Activated T-helper 17 cell treated with anti-CD3 and anti-CD28 coated beads, Interleukin-2, amount 50 U/mL, for 72 hours (primary cell): ENCODE measurements at regions not wholly inside any gene's neighbourhood (a gene's known extent, or its start where the extent isn't known, plus 50 kb on each side); places are given as distances from the start of the nearest gene placed in this dataset.

Source experiments
- ATAC-seq: fragments of 150-1000 bp; cut with Tn5 transposase; replicated peaks from 2 replicates; pipeline ENCODE4 v1.10.0; 2021; ENCODE audit warnings: mild to moderate bottlenecking, moderate library complexity
- H3K27ac Mint-ChIP-seq: one replicate; pipeline ENCODE4 v1.8.0; 2022; ENCODE audit warnings: mixed read lengths
- H3K27me3 Mint-ChIP-seq: one replicate; pipeline ENCODE4 v1.8.0; 2022; ENCODE audit warnings: mixed read lengths
- H3K36me3 Mint-ChIP-seq: one replicate; pipeline ENCODE4 v1.8.0; 2022; ENCODE audit warnings: low read depth, mild to moderate bottlenecking, mixed read lengths
- H3K4me1 Mint-ChIP-seq: one replicate; pipeline ENCODE4 v1.8.0; 2022; ENCODE audit warnings: mixed read lengths
- H3K4me3 Mint-ChIP-seq: one replicate; pipeline ENCODE4 v1.8.0; 2022; ENCODE audit warnings: mild to moderate bottlenecking, mixed read lengths
- H3K9me3 Mint-ChIP-seq: one replicate; pipeline ENCODE4 v1.8.0; 2022; ENCODE audit warnings: mixed read lengths

DNA sequence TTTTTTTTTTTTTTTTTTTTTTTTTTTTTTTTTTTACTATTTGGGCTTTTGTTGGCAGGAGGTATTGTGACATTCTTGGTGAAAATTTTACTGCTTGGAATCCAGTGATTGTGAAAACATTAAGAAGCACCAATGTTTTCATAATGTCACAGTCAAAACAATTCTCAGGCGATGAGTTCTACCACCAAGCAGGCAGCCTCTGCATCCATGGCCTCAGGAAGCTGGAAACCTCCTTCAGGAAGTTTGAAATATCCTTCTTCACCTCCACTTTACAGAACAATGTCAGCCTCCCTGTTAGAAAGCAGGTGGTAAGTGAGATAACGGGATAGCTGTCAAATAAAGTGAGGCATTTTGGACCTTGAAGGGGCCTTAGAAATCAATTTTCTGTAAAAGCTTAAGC is 98.3 kb downstream of the MEX3B start:
- Mint-ChIP-seq H3K27me3 (peaks cover 24% of the 10 kb centered on the region), H3K36me3 (no peaks in the 10 kb centered on the region), H3K9me3 (no peaks in the 10 kb centered on the region), H3K4me3 (no peak overlapping the region), H3K4me1 (no peaks in the 10 kb centered on the region), H3K27ac (no peak overlapping the region)
- no peak for ATAC-seq

DNA sequence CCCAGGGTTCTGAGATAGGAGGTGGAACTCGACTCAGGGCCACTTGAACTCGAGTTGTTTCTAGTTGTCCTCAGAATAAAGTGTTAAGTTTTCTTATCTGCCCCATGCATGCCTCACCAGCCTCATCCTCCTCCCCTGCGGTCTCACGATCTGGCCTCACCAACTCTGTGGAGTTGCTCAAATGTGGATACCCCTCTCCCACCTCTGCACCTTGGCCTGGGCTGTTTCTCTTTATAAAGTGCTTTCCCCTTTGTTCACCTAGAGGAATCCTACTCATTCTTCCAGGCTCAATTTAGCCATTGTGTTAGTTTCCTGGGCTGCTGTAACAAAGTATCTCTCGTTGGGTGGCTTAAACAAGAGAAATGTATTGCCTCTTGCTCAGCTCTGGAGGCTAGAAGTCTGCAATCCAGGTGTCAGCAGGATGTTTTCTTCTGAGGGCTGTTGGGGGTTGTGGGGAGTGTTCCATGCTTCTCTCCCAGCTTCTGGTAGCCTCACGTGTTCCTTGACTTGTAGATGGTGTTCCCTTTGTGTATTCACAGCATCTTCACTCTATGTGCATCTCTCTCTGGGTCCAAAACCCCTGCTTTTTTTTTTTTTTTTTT is 100.7 kb downstream of the MEX3B start:
- no peak for ATAC-seq
- Mint-ChIP-seq H3K9me3 (peaks cover 8% of the 10 kb centered on the region), H3K4me1 (no peaks in the 10 kb centered on the region), H3K36me3 (no peaks in the 10 kb centered on the region), H3K27me3 (peaks cover 27% of the 10 kb centered on the region), H3K4me3 (no peak overlapping the region), H3K27ac (no peak overlapping the region)

DNA sequence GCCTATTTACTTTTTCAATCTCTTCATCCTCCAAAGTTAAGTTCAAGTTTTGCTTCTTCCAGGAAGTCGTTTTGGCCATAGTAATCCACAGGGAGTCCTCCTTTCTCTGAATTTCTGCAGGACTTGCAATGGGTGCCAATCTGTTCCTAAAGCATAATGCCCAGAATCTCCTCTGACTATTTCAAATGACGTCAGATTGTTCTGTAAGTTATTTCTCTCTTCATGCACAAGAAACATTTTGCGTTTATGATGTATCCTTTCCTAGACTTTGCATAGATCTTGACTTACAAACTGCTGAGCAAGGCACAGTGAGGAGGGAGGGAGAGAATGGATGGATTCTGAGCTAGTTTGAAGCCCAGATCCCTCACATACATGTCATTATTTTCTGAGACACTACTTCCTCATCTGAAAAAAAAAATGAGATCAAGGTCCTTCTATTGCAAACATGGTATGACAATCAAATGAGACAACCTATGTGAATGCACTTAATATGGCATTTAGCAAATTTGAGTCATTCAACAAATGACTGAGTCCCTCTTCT is 103.1 kb downstream of the MEX3B start:
- no peak overlapping the region for H3K4me3 Mint-ChIP-seq
- H3K27me3 Mint-ChIP-seq = peaks cover 24% of the 10 kb centered on the region
- H3K9me3 Mint-ChIP-seq = peaks cover 9% of the 10 kb centered on the region
- no peaks in the 10 kb centered on the region for H3K4me1 Mint-ChIP-seq
- no peak overlapping the region for H3K27ac Mint-ChIP-seq
- no peaks in the 10 kb centered on the region for H3K36me3 Mint-ChIP-seq
- ATAC-seq = no peak

DNA sequence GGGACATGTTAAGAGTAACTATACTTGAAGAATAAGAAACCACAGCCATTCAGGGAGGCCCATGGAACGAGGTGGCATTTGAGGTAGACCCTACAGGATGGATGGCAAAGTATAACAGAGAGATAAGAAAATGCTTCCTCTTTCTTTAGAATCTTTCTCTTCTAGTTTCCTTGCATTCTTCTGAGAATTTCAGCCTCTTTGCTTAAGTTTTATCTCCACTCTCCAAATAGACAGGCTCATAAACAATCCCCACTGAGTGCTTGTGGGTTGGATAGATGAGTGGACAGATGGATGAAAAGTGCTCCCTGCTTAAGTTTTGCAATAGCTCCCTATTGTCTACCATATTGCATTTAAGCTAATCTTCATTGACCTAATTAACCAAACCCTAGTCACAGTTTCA is 103.7 kb downstream of the MEX3B start:
- ATAC-seq = no peak
- H3K4me1 Mint-ChIP-seq = no peaks in the 10 kb centered on the region
- no peak overlapping the region for H3K27ac Mint-ChIP-seq

DNA sequence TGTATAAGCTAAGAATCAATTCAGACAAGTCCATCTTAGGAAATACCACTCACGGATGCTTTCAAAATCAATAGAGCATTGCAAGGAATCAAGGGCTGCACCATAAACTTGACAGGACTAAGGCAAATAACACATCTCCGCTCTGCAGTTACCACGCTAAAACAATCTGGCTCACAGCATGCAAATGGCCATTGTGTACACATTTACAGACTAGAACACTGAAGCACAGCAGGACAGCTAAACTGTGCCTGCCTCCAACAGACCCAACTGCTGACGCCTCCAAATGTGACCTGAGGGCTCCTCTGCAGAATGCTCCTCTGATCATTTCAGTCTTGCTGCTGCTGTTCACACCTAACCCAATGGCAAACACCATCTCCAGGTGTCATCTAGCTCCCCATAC is 104.3 kb downstream of the MEX3B start:
- peaks cover 30% of the 10 kb centered on the region for H3K27me3 Mint-ChIP-seq

More for the DNA sequence above, 103.7 kb downstream of the MEX3B start:
- Mint-ChIP-seq H3K9me3 (peaks cover 9% of the 10 kb centered on the region), H3K27me3 (peaks cover 29% of the 10 kb centered on the region), H3K4me3 (no peak overlapping the region), H3K36me3 (no peaks in the 10 kb centered on the region)

DNA sequence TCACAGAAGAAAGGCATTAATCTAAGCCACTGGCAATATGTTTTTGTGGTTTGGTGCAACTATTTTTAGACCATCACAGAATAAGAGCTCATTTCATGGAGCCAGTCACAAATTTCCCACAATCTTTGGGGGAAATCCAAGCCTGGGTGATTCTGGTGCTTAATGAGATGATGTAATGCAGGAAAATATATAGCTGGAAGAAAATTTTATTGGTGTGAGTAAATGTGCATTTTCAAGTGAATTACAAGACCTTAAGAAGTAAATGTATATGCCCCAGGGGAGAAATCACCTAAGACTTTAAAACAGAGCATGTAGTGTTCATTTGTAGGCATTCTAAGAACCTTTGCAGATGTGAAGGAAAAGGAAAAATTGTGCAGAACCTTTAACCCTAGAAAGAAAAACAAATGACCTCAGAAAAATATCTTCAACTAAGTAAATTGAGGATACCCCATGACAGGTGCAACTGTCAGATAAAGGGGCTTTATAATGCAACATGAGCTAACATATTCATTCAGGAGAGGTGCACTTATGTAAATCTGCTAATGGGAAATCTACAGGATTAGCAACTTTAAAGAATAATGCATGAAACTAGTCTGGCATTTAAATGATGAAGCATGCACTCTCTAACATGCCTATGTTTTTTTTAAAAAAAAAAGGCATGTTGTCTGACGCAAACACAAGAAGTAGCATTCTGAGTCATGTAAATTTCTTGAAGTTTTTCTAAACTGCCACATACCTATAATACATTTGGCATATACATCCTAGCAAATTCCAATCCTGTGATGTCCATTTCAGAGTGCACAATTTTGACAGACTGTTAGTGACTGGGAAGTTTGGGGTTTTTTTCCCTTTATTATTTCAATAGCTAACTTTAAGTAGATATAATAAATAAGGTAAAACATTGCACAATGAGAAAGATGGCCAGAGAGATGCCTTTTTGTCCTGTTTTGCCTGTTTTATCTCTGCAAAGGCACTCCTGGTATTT is 105.1 kb downstream of the MEX3B start:
- Mint-ChIP-seq H3K27me3 (peaks cover 27% of the 10 kb centered on the region), H3K36me3 (no peaks in the 10 kb centered on the region), H3K9me3 (peaks cover 9% of the 10 kb centered on the region), H3K4me1 (no peaks in the 10 kb centered on the region), H3K4me3 (no peak overlapping the region), H3K27ac (no peak overlapping the region)
- no peak for ATAC-seq

More for the DNA sequence above, 104.3 kb downstream of the MEX3B start:
- Mint-ChIP-seq H3K27ac (no peak overlapping the region), H3K4me1 (no peaks in the 10 kb centered on the region), H3K36me3 (no peaks in the 10 kb centered on the region), H3K4me3 (no peak overlapping the region), H3K9me3 (peaks cover 9% of the 10 kb centered on the region)
- no peak for ATAC-seq

DNA sequence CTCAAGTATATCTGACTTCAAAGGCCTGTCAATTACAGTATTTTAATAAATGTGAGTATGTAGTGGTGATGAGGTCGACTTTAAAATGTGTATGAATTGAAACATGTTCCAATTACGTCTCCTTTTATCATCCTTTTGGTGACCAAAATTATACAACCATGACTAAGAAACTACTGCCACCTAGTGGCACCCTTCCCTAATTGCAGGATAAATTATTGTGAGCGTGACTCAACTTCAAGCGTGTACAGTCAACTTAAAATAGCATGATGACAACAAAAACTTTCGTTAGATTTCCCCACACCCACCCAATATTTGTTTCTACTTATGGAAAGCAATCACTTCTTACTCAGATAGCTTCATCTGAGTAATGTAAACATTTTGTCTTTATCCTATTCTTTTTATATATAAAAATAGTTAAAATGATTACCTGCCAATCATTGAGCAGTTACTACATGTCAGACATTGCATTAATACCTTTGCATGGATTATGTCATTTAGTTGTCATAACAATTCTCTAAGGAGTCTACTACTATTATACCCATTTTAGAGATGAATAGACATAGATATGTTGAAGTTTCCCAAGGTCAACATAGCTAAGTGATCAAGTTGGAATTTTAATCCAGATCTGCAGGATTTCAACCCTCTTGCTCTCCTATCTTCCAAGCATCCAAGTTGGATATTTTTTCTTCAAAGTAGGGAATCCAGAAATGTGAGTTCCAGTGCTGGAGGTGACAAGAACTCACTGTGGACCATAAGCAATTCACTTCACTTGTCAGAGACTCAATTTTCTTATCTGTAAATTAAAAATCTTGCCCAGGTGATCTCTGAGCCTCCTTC is 106.0 kb downstream of the MEX3B start:
- Mint-ChIP-seq H3K36me3 (no peaks in the 10 kb centered on the region), H3K27ac (no peak overlapping the region), H3K27me3 (peaks cover 22% of the 10 kb centered on the region), H3K4me3 (no peak overlapping the region), H3K9me3 (peaks cover 9% of the 10 kb centered on the region), H3K4me1 (no peaks in the 10 kb centered on the region)
- ATAC-seq = peak; percentile 18

DNA sequence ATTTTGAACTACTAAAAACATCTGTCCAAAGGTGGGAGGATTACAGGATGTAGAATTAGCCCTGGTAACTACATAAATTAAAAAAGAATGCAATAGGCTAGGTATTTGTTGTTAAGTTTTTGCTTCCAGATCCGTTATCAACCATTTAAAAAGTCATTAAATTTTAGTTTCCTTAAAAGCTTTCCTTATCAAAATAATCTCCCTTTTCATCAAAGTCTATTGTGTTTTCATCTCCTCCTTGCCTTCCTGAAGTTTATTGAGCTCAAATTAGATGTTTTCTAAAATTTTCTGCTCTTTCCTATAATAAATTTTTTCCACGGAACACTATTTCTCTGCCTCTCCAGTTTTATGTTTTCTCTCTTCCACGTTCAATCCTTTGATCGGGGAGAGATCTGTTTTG is 108.6 kb downstream of the MEX3B start:
- H3K9me3 Mint-ChIP-seq = peaks cover 9% of the 10 kb centered on the region
- H3K27ac Mint-ChIP-seq = no peak overlapping the region
- no peak overlapping the region for H3K4me3 Mint-ChIP-seq
- ATAC-seq = no peak
- H3K36me3 Mint-ChIP-seq = no peaks in the 10 kb centered on the region
- H3K27me3 Mint-ChIP-seq = peaks cover 19% of the 10 kb centered on the region
- no peaks in the 10 kb centered on the region for H3K4me1 Mint-ChIP-seq

DNA sequence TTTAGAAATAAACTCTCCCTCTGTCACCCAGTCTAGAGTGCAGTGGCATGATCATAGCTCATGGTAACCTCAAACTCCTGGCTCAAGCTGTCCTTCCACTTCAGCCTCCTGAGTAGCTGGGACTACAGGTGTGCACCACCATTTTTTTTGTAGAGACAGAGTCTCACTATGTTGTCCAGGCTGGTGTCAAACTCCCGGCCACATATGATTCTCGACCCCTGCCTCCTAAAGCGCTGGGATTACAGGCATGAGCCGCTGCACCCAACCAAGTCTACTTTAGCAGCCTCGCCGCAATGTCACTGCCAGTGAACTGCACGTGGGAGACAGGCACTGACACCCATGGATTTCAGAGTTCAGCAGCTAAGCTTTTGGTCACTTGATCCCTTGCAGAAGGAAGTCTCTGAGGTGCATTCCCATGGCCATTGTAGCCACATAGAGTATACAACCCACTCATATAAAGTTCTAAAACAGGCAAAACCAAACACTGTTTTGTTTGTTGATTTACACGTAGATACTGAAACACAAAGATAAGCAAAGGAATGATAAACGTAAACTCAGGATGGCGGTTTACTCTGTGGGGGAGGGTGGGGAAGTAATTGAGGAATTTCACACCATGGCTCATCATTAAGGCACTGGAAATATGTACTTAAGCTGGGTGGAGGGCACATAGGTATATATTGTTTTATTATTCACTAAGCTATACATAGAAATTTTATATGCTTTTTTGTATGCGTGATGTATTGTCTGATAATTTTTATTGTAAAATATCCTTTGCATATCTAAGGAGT is 115.0 kb downstream of the MEX3B start:
- Mint-ChIP-seq H3K4me1 (no peaks in the 10 kb centered on the region), H3K9me3 (no peaks in the 10 kb centered on the region), H3K36me3 (no peaks in the 10 kb centered on the region), H3K27me3 (peaks cover 5% of the 10 kb centered on the region), H3K4me3 (no peak overlapping the region), H3K27ac (no peak overlapping the region)
- ATAC-seq = no peak

DNA sequence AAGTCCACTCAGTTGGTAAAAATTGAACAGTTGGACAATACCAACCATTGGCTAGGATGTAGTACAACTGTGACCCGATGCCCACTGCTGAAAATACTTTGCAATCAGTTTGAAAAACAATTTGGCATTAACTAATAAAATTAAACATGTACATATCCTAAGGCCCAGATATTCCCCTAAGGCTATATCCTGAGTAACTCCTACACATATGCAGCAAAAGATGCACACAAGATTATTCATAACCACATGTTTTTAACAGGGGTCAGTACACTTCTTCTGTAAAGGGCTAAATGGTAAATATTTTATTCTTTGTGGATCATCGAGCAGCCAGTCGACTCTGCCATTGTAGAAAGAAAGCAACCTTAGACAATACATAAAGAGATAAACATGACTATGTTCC is 116.3 kb downstream of the MEX3B start:
- H3K9me3 Mint-ChIP-seq = no peaks in the 10 kb centered on the region
- H3K27me3 Mint-ChIP-seq = peaks cover 10% of the 10 kb centered on the region
- H3K4me1 Mint-ChIP-seq = no peaks in the 10 kb centered on the region
- H3K27ac Mint-ChIP-seq = no peak overlapping the region
- H3K4me3 Mint-ChIP-seq = no peak overlapping the region
- no peaks in the 10 kb centered on the region for H3K36me3 Mint-ChIP-seq
- ATAC-seq = no peak

DNA sequence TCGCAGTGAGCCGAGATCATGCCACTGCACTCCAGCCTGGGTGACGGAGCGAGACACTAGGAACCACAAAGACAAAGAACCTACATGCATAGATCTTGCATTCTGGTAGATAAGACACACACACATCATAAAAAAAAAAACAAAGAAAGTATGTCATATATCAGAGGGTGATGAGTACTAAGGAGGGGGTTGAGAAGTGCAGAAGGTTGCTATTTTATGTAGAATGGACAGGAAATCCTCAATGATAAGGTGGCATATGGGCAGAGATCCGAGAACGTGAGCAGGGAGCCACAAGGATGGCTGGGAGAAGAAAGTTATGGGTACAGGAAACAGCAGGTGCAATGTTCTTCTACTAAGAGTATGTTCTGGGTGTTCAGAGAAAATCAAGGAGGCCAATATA is 118.8 kb downstream of the MEX3B start:
- Mint-ChIP-seq H3K9me3 (no peaks in the 10 kb centered on the region), H3K4me3 (no peak overlapping the region), H3K27me3 (peaks cover 13% of the 10 kb centered on the region), H3K27ac (no peak overlapping the region), H3K36me3 (no peaks in the 10 kb centered on the region), H3K4me1 (no peaks in the 10 kb centered on the region)
- no peak for ATAC-seq

DNA sequence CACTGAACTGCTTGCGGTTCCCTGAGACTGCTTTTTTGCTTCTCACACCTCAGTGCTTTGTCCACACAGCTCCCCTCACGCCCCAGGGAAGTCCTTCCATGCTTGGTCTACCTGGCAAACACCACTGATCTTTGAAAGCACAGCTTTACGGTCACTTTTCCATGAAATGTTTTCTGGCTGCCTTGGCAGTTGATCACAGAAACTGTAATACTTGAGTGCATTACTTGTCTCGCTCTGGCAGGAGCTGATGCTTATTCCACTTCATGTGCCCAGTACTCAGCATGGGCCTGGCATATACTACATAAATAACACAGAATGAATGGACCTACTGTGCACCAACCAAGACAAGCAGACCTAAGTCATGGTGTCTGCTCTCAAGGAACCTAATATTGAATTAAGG is 121.1 kb downstream of the MEX3B start:
- H3K36me3 Mint-ChIP-seq = no peaks in the 10 kb centered on the region
- H3K27me3 Mint-ChIP-seq = peaks cover 13% of the 10 kb centered on the region
- H3K4me1 Mint-ChIP-seq = no peaks in the 10 kb centered on the region
- H3K4me3 Mint-ChIP-seq = no peak overlapping the region
- no peak for ATAC-seq
- no peak overlapping the region for H3K27ac Mint-ChIP-seq
- H3K9me3 Mint-ChIP-seq = no peaks in the 10 kb centered on the region

DNA sequence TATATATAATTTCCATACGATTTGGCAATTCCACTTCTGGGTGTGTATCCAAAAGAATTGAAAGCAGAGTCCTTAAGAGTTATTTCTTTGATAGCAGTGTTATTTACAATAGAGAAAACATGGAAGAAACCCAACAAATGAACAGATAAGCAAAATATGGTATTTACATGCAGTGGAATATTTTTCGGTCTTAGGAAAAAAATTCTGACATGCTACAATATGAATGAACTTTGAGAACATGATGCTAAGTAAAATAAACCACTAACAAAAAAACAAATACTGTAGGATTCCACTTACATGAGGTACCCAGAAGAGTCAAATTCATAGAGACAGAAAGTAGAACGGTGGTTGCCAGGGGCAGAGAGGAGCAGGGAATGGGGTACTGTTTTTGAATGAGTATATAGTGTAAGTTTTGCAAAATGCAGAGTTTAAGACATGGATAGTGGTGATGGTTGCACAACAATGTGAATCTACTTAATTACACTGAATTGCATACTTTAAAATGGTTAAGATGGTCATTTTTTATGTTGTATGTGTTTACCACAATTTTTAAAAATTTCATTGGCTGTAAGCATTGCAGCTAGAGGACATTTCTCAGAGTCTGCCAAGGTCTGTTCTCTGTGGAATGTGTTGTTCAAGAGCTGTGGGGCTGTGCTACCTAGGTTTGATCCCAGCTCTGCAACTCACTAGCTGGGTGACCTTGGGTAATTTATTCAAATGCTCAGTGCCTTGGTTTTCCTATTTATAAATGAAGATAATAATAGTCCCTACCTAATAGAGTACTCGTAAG is 122.1 kb downstream of the MEX3B start:
- Mint-ChIP-seq H3K36me3 (no peaks in the 10 kb centered on the region), H3K27me3 (peaks cover 13% of the 10 kb centered on the region), H3K4me3 (no peak overlapping the region), H3K9me3 (no peaks in the 10 kb centered on the region), H3K4me1 (no peaks in the 10 kb centered on the region), H3K27ac (no peak overlapping the region)
- no peak for ATAC-seq
